ENCODE measurements at regions not wholly inside any gene's neighbourhood (a gene's known extent, or its start where the extent isn't known, plus 50 kb on each side); places are given as distances from the start of the nearest gene placed in this dataset.
A peak's percentile ranks its signal among the peaks of the same experiment; 100 is the strongest.
"Not testable (repeated sequence)": the region's sequence is repeated elsewhere in the genome, so short reads cannot be mapped to it uniquely, and the experiment has no call there.

GRCh38 chr10:61020420-61021158, 76.6 kb upstream of the RHOBTB1 start:
- DNase-seq (ENCODE audit: low spot score) (no peak), ATAC-seq (no peak)

DNA sequence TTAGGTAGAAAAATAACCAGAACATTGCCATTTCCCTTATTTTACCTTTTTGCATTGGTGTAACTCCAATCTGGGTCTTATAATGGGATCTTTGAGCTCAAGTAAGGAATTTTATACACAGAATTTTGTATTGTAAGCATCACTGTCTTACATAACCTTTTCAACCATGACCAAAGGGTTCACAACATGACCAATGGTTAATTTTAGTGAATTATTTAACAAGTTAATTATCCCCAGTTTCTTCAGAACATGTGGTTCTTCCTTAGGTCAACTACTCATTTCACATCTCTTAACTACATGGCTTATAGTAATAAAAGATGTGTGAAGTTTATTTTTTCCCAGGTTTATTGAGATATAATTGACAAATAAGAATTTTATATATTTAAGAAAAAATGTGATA, 74.2 kb upstream of the RHOBTB1 start:
- DNase-seq (ENCODE audit: low spot score): no peak
- no peak for ATAC-seq

- no peak for ATAC-seq
- DNase-seq (ENCODE audit: low spot score): no peak
Measured at GRCh38 chr10:61016630-61017029, 72.6 kb upstream of the RHOBTB1 start.

DNA sequence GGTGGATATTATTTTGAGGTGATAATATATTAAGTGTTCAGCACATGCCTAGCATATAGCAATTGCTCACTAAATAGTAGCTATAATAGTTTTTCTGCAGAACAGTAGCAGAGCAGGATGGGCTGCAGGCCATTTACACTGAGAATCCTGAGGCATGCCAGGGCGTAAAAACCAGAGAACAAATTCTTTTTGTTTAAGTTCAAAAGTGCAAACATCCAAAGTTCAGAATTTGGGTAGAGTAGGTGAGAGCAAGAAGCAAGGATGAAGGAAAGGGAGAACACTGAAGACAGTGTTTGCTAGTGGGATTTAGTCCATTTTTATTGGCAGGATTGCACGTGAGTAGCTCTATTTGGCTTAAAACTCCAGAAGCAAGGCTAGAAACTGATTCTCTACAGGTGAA, 72.0 kb upstream of the RHOBTB1 start:
- no peak for DNase-seq (ENCODE audit: low spot score)
- peak; percentile 43 for ATAC-seq

DNA sequence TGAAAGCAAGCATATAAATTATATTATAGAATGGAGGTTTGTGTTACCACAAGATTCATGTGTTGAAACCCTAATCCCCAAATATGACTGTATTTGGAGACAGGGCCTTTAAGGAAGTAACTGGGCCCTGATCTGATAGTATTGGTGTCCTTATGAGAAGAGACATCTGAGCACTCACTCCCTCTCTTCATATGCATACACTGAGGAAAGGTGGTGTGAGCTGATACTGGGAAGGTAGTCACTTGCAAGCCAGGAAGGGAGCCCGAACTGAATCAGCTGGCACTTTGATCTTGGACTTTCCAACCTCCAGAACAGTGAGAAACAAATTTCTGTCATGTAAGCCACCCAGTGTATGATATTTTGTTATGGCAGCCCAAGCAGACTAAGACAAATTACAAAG, 66.9 kb upstream of the RHOBTB1 start:
- no peak for ATAC-seq
- no peak for DNase-seq (ENCODE audit: low spot score)

DNA sequence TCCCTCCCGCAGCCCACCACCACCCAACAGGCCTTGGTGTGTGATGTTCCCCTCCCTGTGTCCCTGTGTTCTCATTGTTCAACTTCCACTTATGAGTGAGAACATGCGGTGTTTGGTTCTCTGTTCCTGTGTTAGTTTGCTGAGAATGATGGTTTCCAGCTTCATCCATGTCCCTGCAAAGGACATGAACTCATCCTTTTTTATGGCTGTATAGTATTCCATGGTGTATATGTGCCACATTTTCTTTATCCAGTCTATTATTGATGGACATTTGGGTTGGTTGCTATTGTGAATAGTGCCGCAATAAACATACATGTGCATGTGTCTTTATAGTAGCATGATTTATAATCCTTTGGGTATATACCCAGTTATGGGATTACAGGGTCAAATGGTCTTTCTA, 59.1 kb upstream of the RHOBTB1 start:
- not testable (repeated sequence) for DNase-seq (ENCODE audit: low spot score); ATAC-seq

DNA sequence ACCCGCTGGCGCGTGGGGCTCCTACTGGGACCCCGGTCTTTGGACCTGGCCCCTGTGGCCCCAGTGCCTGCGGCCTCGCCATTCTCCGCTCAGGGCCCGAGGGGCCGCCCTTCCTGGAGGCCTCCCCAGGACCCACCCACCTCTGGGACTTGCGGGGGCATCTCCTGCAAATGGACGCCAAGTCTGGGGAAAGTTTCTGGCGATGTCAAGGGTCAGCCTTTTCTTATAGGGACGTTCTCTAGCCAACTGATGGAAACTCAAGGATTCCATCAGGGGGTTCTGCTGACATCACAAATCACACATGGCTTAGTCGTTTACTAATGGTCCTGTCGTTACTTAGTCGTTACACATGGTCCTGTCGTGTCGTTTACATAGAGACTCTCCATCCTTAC, 57.7 kb upstream of the RHOBTB1 start:
- ATAC-seq: no peak
- DNase-seq (ENCODE audit: low spot score): no peak

GRCh38 chr10:61000769-61001730, 57.1 kb upstream of the RHOBTB1 start:
- ATAC-seq (peak; percentile 68), DNase-seq (ENCODE audit: low spot score) (no peak)

DNA sequence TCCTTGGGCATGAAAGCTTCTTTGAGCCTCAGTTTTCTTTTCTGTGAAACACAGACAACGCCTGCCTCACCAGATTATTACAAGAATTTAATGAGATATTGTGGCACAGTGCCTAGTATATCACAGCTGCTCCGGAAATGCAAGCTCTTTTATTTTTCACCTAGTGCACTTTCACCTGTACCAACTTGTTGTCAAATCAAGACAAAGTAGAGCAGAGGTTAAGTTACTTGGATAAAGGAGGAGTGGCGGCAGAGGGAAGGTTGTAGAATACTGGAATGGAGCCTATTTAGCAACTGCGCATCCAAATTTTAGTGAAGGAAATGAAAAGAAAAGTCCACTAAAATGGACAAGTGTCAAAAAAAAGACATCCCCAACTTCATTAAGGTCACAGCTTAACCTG, 54.9 kb upstream of the RHOBTB1 start:
- ATAC-seq: no peak
- DNase-seq (ENCODE audit: low spot score): no peak

DNA sequence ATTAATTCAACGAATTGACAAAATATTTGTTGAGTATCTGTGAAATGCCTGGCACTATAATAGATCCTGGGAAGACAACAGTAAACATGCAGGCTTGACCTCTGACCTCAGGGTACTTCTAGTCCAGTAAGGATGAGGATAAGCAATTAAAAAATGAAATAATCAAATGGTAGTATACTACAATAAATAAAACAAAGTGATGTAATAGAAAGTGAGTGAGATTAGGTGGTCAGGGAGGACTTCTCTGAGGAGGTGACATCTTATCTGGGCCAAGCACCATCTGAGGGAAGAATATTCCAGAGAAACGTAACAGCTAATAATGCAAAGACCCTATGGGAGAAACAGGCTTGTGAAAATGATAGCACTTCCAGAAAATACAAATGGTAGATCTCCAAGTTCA, 50.1 kb upstream of the RHOBTB1 start:
- DNase-seq (ENCODE audit: low spot score): no peak

More for the DNA sequence above, 50.1 kb upstream of the RHOBTB1 start:
- no peak for ATAC-seq
